A673 (cell line): ENCODE measurements at regions not wholly inside any gene's neighbourhood (a gene's known extent, or its start where the extent isn't known, plus 50 kb on each side); places are given as distances from the start of the nearest gene placed in this dataset.

Experiments
- BruUV-seq: library from RNA; stranded (reverse); fragments of 400-500 nt; replicated peaks from 2 replicates; lab custom pipeline; 2021; lab: Mats Ljungman, UMichigan
- CTCF ChIA-PET: fragments of 300-600 bp; sonication (Branson Sonifier 250); formaldehyde crosslinking; loops from one replicate; lab custom pipeline; 2022; ENCODE audit warnings: antibody characterized with exemption; lab: Charles Lee
- POLR2A ChIA-PET: fragments of 300-600 bp; sonication (Branson Sonifier 250); formaldehyde crosslinking; loops from one replicate; lab custom pipeline; 2022; ENCODE audit warnings: antibody characterized with exemption; ENCODE audit not compliant: low non-redundant PET; lab: Charles Lee
- DNase-seq: peaks from one replicate; pipeline ENCODE4 v3.0.0-alpha.2; 2015; ENCODE audit warnings: low spot score
- H3K27ac ChIP-seq: fragments of 200-600 bp; sonication (generic); 2 replicates; pipeline ENCODE4 v1.5.1; 2016; ENCODE audit warnings: mixed run types, low read depth, mild to moderate bottlenecking, mixed read lengths, antibody characterized with exemption, low read length; ENCODE audit not compliant: poor library complexity, severe bottlenecking
- H3K27me3 ChIP-seq: fragments of 200-600 bp; sonication (generic); replicated peaks from 2 replicates; pipeline ENCODE4 v1.6.1; 2017; ENCODE audit warnings: mixed run types, low read depth, mild to moderate bottlenecking, mixed read lengths, antibody characterized with exemption, low read length; ENCODE audit not compliant: insufficient read depth, poor library complexity
- H3K36me3 ChIP-seq: fragments of 200-600 bp; sonication (generic); 2 replicates; pipeline ENCODE4 v1.6.1; 2016; ENCODE audit warnings: mixed run types, mild to moderate bottlenecking, mixed read lengths, antibody characterized with exemption, low read length; ENCODE audit not compliant: insufficient read depth, poor library complexity, severe bottlenecking
- H3K4me1 ChIP-seq: fragments of 200-600 bp; sonication (generic); 2 replicates; pipeline ENCODE4 v1.6.1; 2017; ENCODE audit warnings: mixed run types, mild to moderate bottlenecking, mixed read lengths, antibody characterized with exemption, low read length; ENCODE audit not compliant: insufficient read depth, poor library complexity, severe bottlenecking
- H3K4me3 ChIP-seq: fragments of 200-600 bp; sonication (generic); 2 replicates; pipeline ENCODE4 v1.5.1; 2016; ENCODE audit warnings: low read depth, mixed run types, mild to moderate bottlenecking, mixed read lengths, low read length; ENCODE audit not compliant: poor library complexity, severe bottlenecking
- H3K9me3 ChIP-seq: fragments of 200-600 bp; sonication (generic); 2 replicates; pipeline ENCODE4 v1.6.1; 2016; ENCODE audit warnings: mixed run types, low read depth, mild to moderate bottlenecking, mixed read lengths, antibody characterized with exemption, low read length; ENCODE audit not compliant: poor library complexity, severe bottlenecking
- CTCF ChIP-seq: fragments of 300-800, 200-600 bp; sonication (generic); conservative IDR thresholded peaks from 2 replicates; pipeline ENCODE4 v1.5.1; 2017; ENCODE audit warnings: low read depth, mild to moderate bottlenecking, antibody characterized with exemption, low read length, moderate library complexity, mixed read lengths
- EZH2 ChIP-seq: fragments of 200-600 bp; sonication (generic); IDR thresholded peaks from 2 replicates; pipeline ENCODE4 v1.6.1; 2017; ENCODE audit warnings: borderline replicate concordance, low read depth, mild to moderate bottlenecking, mixed read lengths, antibody characterized with exemption, low read length; ENCODE audit not compliant: poor library complexity, severe bottlenecking
- intact Hi-C: fragments of 100-400 bp; cut with micrococcal nuclease; formaldehyde crosslinking; loops from one replicate; pipeline ENCODE4 v1.10.0; 2022; ENCODE audit not compliant: unreplicated experiment

GRCh38 chr7:20980232-20980631 lies 193.5 kb upstream of the SP8 start:
- ChIA-PET CTCF (interaction anchor here (0.6 kb wide), 1 partner anchor 190 kb away, joined by 3 read pairs; no protein-coding TSS in a partner anchor), POLR2A (no interaction called here)
- TF ChIP-seq EZH2: no peak
- H3K9me3 ChIP-seq: no peaks in the 10 kb centered on the region
- H3K27ac ChIP-seq: no peak overlapping the region
- H3K4me1 ChIP-seq: no peaks in the 10 kb centered on the region
- no peak overlapping the region for H3K4me3 ChIP-seq
- H3K36me3 ChIP-seq: no peaks in the 10 kb centered on the region
- no peak for DNase-seq
- intact Hi-C loops: no loop called here
- H3K27me3 ChIP-seq: peaks cover 77% of the 10 kb centered on the region
- no TSS peak for BruUV-seq

GRCh38 chr7:20980668-20981264 lies 194.1 kb upstream of the SP8 start:
- Histone ChIP-seq H3K27ac (no peak overlapping the region), H3K36me3 (no peaks in the 10 kb centered on the region), H3K4me1 (no peaks in the 10 kb centered on the region), H3K9me3 (no peaks in the 10 kb centered on the region), H3K4me3 (no peak overlapping the region), H3K27me3 (peaks cover 72% of the 10 kb centered on the region)
- no TSS peak for BruUV-seq
- intact Hi-C loops: no loop called here
- ChIA-PET CTCF (no interaction called here), POLR2A (no interaction called here)
- no peak for DNase-seq
- TF ChIP-seq CTCF: no peak
- no peak for TF ChIP-seq EZH2

- Histone ChIP-seq H3K27ac (no peak overlapping the region), H3K27me3 (peaks cover 11% of the 10 kb centered on the region), H3K9me3 (no peaks in the 10 kb centered on the region), H3K4me1 (no peaks in the 10 kb centered on the region), H3K36me3 (no peaks in the 10 kb centered on the region), H3K4me3 (no peak overlapping the region)
- DNase-seq: no peak
- intact Hi-C loops: no loop called here
- ChIA-PET POLR2A (no interaction called here), CTCF (no interaction called here)
- TF ChIP-seq EZH2 (no peak), CTCF (no peak)
- BruUV-seq: no TSS peak
These were observed 201.7 kb upstream of the SP8 start for GRCh38 chr7:20988340-20988739.

GRCh38 chr7:20991544-20991943 lies 204.9 kb upstream of the SP8 start:
- H3K36me3 ChIP-seq: no peaks in the 10 kb centered on the region
- H3K27ac ChIP-seq: no peak overlapping the region
- no peak overlapping the region for H3K4me3 ChIP-seq
- no peaks in the 10 kb centered on the region for H3K4me1 ChIP-seq
- POLR2A ChIA-PET: no interaction called here
- DNase-seq: no peak
- no peaks in the 10 kb centered on the region for H3K27me3 ChIP-seq
- BruUV-seq: no TSS peak
- TF ChIP-seq EZH2: no peak
- TF ChIP-seq CTCF: no peak
- CTCF ChIA-PET: no interaction called here
- intact Hi-C loops: no loop called here
- no peaks in the 10 kb centered on the region for H3K9me3 ChIP-seq
